ENCODE measurements at regions not wholly inside any gene's neighbourhood (a gene's known extent, or its start where the extent isn't known, plus 50 kb on each side); places are given as distances from the start of the nearest gene placed in this dataset. TPM values are rescaled to one million over a fixed set of nuclear protein-coding genes. Genes with fewer than 3 reads are reported as not detected.

- CTCF ChIA-PET: interaction anchor here (2.8 kb wide), 1 partner anchor 17 kb away, joined by 13 read pairs; no protein-coding TSS in a partner anchor
- Histone ChIP-seq H3K4me2 (ENCODE audit: insufficient read depth, low read length) (no peak overlapping the region), H2AFZ (ENCODE audit: low read depth, low read length) (no peak overlapping the region), H3K9me1 (replicated peaks; ENCODE audit: control insufficient read depth, extremely low read depth, insufficient read depth, low read length) (no peaks in the 10 kb centered on the region), H3K9ac (replicated peaks; ENCODE audit: extremely low read depth, insufficient read depth, low read length) (no peak overlapping the region), H3K4me3 (replicated peaks in 1 of 3; ENCODE audit: insufficient read depth in 1 of 3, low read depth in 1 of 3, low read length in 3 of 3) (no peak overlapping the region), H3K79me2 (ENCODE audit: control insufficient read depth, insufficient read depth, low read length) (no peaks in the 10 kb centered on the region), H3K27me3 (ENCODE audit: control insufficient read depth in 2 of 2, insufficient read depth in 2 of 2, low read length in 2 of 2) (no peaks in the 10 kb centered on the region), H4K20me1 (replicated peaks; ENCODE audit: control insufficient read depth, extremely low read depth, insufficient read depth, low read length) (no peaks in the 10 kb centered on the region), H3K9me3 (replicated peaks; ENCODE audit: control insufficient read depth, insufficient read depth, low read length) (no peaks in the 10 kb centered on the region), H3K4me1 (ENCODE audit: control insufficient read depth, extremely low read depth, insufficient read depth, low read length) (no peaks in the 10 kb centered on the region), H3K27ac (ENCODE audit: insufficient read depth, low read depth, low read length) (no peak overlapping the region), H3K36me3 (ENCODE audit: control insufficient read depth in 2 of 2, extremely low read depth in 1 of 2, insufficient read depth in 2 of 2, low read length in 2 of 2) (no peaks in the 10 kb centered on the region)
- dilution Hi-C loops (cut with MboI; ENCODE audit: extremely low pct_ligation_motif_present, low sequenced_read_pairs) (no loop called here), intact Hi-C loops (cut with micrococcal nuclease) (no loop called here)
- FAIRE-seq (no peak), DNase-seq (ENCODE audit: low read depth, low spot score) (no peak)
- BruUV-seq (replicated peaks): no TSS peak
- POLR2A ChIA-PET: no interaction called here
- TF ChIP-seq POLR2A (IDR thresholded peaks at IDR 0.05; ENCODE audit: low read depth, low read length): no peak
- no peak for TF ChIP-seq MYC (IDR thresholded peaks at IDR 0.05; ENCODE audit: low read depth, low read length)
- TF ChIP-seq CTCF (IDR thresholded peaks at IDR 0.05; ENCODE audit: extremely low read depth in 1 of 2, insufficient read depth in 1 of 2, low read depth in 1 of 2, low read length in 2 of 2): no peak
- no peak for TF ChIP-seq MAX (IDR thresholded peaks at IDR 0.05; ENCODE audit: insufficient read depth, insufficient read length)
- TF ChIP-seq GATA2 (IDR thresholded peaks at IDR 0.05; ENCODE audit: insufficient read depth, insufficient read length, low read depth, low read length): no peak
- no peak for TF ChIP-seq POLR2AphosphoS5 (IDR thresholded peaks at IDR 0.05; ENCODE audit: insufficient read depth, low read depth, low read length)
Measured at GRCh38 chr3:130293247-130293646, 52.2 kb upstream of the COL6A5 start.

Small RNA genes in the stretch of these regions (small RNA-seq; reads per million reads assigned to genes)
- not detected for gene ENPP7P3 (ENCODE audit: insufficient read depth, insufficient read length, low read depth, low replicate concordance)
- not detected for gene SNRPCP8 (ENCODE audit: insufficient read depth, insufficient read length, low read depth, low replicate concordance)

All from endothelial cell of umbilical vein (primary cell).